ENCODE measurements at regions not wholly inside any gene's neighbourhood (a gene's known extent, or its start where the extent isn't known, plus 50 kb on each side); places are given as distances from the start of the nearest gene placed in this dataset.

DNA sequence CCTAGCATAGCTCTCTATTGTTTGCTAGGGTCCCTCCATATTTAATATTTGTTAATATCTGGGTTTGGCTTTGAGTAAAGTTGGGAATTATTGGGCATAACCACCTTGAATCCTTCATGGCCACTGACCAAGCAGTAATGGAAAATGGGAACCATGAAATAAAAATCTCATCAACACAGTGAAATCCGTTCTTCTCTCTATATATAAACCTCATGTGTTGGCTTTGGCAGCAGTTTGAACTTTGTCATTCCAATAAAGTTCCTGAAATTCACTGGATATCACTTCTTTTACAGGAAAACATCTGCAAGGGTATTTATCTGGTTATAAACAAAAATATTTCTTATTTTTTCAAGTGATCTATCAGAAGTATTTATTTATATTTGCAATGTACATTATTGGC is 93.0 kb upstream of the MPDZ start:
- no peak for DNase-seq

DNA sequence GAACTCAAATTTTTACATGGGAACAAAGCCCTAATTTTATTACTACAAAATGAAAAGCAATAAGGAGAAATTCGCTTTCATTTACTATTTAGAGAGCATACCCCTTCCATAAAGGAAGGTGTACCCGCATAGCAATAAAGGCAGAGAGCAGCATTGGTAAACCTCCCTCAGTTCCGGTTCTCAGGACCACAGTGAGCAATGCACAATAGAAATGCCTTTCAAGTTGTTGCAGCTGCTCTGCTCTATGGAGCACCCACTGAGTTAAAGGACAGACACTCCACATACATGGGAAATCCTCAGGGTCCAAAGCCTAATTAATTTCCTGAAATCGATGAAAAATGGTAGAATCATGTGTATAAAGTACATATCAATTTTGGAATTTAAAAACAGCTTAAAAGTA is 89.9 kb upstream of the MPDZ start:
- DNase-seq, result no peak

DNA sequence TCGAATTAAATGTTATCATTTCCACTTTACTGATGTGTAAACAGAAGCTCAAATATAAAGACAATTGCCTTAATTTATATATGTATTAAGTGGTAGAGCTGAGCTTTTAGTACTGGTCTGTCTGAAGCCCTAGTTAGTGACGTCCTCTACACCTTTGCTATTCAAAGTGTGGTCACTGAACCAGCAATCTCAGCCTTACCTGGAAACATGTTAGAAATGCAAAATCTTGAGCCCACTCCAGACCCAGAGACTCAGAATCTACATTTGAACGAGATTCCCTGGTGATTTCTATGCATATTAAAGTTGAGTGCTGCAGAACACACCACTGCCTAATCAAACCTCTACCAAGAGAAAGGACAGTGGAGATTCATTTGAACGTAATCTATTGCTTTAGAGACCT is 88.3 kb upstream of the MPDZ start:
- no peak for DNase-seq

DNA sequence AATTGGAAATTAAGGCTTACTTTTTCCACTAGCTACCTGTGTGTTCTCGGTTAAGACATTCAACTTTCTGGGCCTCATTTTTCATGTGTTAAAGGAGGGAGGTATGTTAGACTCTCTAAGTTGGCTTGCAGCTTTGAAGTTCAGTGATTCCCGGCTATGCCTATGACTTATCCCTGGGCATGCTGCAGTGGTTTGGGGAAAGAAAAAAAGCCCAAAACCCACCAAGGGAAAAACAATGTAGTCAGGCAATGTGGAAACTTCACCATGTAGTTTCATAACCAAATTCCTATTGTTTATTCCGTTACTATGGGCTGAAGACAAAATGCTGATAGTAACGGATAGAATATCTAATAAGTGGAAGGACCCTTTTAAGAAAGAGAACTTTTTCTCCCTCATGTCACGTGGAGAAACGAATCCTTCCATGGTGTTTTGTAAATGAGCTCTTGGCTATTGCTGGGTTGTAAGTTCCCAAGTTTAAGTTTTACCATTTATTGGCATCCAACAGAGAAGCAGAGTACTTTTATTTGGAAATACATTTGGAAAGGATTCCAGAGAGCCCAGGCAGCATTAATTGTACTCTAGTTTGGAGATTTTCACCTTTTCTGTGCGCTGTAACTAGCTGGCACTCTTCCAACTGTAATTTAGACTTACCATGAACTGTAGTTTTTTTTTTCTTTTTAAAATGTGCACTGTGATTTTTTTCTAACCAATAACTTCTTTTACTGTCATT is 84.9 kb upstream of the MPDZ start:
- no peak for DNase-seq

DNA sequence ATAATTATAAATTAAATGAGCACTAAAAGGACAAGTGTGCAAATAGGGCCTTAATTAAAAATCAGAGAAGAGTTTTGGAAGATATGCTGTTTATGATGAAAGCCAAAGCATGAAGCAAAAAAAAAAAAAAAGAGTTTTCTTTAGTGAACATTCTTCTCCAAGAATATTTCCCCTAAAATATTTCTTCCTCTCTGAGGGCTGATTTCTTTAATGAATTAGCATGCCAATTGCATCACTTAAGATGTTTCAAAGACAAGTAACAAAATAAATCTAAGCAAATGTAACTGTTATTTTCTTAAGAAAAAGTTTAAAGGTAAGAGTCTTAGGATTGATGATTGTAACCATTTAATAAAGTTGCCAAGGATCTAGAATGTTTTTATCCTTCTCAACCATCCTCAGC is 81.6 kb upstream of the MPDZ start:
- DNase-seq, result no peak

DNA sequence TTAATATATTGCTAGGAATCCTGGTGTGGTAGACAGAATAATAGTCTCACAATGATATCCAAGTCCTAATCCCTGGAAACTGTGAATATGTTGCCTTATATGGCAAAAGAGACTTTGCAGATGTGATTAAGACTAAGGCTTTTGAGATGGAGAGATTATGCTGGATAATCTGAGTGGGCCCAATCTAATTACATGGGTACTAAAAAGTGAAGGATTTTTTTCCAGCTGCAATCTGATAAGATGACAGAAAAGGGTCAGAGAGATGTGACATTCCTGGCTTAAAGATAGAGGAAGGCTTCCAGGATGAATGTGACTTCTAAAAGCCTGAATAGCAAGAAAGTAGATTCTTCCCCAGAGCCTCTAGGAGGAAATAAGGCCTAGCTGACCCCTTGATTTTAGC is 80.7 kb upstream of the MPDZ start:
- no peak for DNase-seq

DNA sequence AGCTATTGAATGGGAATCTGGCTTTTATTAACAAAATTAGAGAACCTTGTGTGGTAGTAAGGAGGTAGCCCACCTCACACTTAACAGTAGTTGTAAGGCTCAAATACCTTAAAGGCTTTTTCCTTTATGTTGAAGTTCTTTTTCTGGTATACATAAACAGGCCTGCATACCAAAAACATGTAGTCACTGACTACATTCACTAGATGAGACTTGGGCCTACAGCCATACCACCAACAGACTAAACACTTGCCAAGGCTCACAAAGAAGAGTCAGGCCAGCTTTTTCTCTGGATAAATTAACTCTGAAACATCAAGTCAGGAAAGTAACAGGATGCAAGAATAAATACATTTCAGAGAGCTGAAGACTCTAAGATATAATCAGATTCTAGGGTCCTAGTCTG is 78.6 kb upstream of the MPDZ start:
- no peak for DNase-seq

DNA sequence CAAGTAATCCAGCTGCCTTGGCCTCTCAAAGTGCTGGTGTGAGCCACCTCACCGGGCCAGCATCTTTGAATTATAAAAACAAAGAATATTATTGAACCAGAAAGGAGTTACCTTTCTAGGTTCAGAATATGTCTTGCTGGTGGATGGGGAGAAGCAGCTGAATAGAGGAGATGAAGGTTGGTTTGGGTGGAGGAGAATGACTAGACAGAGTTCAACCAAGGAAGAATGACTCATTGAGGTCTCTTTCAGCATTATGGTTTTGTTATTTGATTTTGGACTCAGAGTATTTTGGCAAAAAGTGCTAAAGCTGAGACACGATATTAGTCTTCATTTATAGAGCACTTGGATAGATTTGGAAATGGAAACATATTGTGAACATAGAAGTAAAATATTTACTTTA is 75.2 kb upstream of the MPDZ start:
- DNase-seq, result no peak

DNA sequence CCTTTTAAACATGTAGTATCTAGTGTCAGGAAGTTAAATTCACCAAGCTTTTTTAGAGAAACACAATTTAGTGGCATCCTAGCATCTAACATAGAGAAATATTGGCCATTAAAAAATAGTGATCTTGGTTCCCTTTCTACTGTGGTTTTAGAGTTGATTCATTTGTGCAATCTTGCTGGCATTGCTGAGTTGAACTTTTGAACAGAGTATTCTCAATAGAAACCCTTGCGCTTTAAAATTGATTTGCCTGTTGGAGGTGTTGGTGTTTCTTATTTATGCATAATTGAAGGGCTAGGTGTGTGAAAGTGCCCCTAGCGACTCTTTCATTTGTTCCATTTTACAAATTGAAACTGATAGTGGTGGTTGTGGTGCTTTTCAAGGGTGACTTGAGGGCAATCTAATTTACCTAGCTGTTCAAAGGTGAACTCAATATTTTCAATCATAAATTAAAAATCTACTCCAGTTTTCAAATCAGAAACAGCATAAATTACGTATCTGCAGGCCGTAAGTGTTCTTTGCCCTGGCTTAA is 73.0 kb upstream of the MPDZ start:
- DNase-seq, result no peak

DNA sequence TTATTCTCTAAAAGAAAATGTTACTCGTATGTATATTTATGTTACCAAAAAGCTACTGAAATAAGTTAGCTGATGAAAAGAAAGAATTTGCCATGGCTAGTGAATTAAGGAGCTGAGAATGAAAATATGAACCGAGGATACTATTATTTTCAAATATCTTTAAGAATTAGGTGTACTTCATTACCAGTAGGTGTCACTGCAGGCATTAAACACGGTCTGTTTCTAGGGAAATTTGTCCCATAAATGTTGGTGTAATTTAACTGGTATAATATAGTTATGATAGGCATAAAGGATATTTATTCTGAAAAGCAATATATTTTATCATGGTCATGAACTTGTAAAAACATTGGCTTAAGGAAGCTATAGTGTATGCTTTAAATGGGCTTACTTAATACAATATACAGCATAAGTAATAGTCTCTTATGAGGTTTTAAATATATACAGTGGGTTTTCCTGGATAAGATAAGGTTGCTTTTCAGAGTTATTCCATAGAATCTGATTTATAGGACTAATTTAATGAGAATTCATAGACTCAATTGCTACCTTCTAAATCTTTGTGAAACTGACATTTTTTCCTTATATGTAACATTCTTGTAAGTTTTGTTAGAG is 72.4 kb upstream of the MPDZ start:
- DNase-seq, result peak; percentile 12

DNA sequence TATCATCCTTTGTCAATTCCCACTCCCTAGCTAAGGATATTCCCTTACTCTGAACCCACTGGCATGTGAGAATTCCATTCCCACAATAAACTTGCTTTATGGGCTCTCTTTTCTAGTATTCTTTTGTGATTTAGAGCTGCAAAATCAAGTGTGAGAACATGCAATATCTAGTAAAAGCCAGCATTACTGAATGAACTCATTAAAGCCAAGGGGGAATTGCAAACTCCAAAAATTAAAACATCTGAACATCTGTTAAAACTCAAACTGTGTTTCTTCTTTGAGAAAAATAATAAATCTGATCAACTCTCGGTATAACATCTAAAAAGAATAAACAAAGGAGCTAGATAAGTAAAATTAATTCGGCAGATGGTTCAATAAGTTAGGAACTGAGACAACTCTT is 53.1 kb upstream of the MPDZ start:
- DNase-seq, result no peak

DNA sequence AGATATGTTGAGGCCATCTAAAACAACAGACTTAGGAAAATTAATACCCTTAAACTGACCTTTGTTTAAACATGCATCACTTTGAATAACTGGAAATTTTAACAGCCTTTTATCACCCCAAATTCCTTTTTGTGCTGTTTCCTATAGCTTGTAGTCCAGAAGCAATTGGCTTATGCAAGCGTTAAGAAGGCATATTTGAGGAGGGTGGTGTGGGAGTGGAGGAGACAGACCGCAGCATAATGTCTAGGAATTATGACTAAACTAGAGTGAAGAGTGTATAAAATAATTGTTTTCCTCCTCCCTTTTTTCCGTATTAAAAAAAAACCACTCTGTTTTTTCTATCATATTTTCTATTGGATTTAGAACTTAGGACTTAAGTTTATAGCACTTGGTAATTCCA is 51.8 kb upstream of the MPDZ start:
- no peak for DNase-seq

DNA sequence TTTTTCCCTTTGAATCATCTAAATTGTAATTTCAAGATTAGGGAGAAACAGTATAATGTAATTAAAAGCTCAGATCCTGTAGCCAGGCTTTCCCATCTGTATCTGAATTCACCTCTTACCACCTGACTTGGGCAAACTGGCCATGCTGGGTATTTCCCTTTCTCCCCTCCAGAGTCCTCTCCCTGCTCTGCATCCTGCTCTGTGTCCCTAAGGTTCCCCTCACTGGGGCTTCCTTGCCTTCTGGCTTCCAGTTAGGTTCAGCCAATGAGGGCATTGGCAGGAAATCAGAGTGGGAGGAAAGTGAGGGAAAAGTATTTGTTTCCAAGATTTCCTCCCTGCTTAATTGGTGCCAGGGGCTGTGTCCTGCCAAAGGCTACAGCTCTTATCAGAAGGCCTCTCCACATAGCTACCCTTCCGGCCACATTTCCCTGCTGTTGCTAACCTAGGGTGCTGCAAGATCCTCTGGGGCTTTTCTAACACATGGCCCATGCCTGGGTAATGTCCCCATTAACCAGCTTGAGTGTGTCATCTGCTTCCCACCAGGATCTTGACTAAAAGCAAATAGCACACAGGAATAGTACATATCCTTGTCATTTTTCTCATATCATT is 51.0 kb upstream of the MPDZ start:
- DNase-seq, result no peak
